HG03439 (cell line): ENCODE measurements at regions not wholly inside any gene's neighbourhood (a gene's known extent, or its start where the extent isn't known, plus 50 kb on each side); places are given as distances from the start of the nearest gene placed in this dataset.
"Not testable (repeated sequence)": the region's sequence is repeated elsewhere in the genome, so short reads cannot be mapped to it uniquely, and the experiment has no call there.

ENCODE experiments used
- ATAC-seq: cut with Tn5 transposase; IDR thresholded peaks from one replicate; pipeline ENCODE4 v1.9.1; 2021; ENCODE audit warnings: mild to moderate bottlenecking, moderate library complexity; ENCODE audit not compliant: unreplicated experiment

DNA sequence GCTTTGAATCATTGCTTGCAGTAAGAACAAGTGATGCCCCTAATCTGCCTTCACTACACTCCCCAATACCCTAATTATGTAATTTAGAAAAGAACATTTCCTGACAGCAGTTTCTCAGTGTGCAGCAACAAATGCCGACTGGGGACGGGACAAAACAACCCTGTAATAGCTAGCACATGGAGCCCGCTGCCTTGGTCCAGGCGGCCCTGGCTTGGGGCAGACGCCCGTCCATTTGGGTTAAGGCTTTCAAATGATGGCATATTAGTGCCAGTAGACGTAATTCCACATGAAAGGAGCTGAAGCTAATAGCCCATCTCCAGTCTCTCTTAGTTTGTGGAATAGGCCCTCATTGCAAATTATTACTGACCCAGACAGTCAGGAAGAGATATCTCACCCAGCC, 150.6 kb upstream of the PITX1 start:
- no peak for ATAC-seq

DNA sequence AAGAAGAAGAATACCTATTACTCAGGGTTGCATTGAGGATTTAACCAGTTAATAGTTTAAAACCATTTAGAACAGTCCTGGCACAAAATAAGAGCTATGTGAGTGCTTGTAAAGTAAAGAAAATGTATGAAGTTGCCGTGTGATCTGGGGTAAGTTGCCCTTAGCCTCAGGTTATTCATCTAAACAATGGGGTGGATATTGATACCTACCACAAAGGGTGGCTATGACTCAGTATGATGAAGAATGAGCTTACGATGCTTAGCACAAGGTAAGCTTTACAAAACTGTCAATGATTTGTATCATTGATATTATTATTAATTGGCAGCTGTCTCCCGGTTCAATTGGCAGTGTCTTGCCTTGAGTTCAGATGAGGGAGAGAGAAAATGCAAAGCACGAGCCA, 149.4 kb upstream of the PITX1 start:
- no peak for ATAC-seq

DNA sequence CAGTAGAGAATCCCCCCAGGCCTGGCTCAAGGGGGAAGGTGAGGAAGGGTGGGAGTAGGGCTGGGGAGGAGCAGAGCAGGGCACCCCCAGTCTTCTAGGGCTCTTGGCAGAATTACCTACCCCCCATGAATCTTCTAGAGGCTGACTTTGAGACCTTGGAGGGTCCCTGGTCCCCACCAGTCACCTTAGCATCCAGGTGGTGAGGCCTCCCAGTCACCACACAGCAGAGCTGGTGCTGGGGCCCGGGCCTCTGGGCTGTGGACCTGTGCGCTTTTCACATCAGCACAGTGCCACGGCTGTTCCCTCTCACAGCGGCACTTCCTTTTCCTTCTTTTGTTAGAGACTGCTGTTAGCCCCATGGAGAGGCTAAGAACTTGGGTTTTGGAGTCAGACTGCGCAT, 148.6 kb upstream of the PITX1 start:
- no peak for ATAC-seq

DNA sequence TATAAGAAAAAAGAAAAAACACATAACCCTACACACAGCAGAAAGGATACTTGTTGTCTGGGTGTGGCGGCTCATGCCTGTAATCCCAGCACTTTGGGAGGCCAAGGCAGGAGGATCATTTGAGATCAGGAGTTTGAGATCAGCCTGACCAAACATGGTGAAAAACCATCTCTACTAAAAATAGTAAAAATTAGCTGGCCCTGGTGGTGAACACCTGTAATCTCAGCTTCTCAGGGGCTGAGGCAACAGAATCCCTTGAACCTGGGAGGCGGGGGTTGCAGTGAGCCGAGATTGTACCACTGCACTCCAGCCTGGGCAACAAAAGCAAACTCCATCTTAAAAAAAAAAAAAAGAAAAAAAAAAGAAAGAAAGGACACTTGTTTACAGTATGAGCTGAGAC, 147.6 kb upstream of the PITX1 start:
- ATAC-seq = no peak

DNA sequence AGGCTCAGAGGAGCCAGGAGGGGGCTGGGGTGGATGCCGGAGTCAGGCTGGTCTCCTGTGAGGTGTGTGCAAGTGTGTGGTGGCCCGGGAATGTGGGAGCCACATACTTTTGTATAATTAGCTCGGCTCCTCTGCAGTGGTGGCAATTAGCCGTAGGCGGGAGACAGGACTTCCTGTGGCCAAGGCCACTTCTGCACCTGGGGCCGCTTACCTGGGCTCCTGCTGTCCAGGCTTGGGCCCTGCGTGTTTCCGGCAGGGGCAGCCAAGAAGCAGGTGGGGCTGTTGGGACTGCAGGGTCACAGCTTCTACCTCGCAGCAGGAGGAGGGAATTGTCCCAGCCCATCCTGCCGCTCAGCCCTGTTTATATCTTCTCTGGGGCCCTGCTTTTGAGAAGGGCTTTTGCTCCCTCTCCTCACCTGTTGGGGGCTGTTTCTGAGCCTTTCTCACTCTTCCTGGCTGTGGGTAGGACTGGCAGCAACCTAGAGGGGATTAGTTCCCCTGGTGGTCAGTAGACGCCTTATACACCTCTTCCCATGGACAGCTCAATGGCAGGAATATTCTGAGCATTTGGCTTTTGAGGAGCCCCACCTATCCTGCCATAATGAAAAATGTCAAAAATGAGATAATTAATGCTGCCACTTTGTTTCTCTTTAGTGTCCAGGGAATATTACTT, 145.4 kb upstream of the PITX1 start:
- ATAC-seq = no peak

DNA sequence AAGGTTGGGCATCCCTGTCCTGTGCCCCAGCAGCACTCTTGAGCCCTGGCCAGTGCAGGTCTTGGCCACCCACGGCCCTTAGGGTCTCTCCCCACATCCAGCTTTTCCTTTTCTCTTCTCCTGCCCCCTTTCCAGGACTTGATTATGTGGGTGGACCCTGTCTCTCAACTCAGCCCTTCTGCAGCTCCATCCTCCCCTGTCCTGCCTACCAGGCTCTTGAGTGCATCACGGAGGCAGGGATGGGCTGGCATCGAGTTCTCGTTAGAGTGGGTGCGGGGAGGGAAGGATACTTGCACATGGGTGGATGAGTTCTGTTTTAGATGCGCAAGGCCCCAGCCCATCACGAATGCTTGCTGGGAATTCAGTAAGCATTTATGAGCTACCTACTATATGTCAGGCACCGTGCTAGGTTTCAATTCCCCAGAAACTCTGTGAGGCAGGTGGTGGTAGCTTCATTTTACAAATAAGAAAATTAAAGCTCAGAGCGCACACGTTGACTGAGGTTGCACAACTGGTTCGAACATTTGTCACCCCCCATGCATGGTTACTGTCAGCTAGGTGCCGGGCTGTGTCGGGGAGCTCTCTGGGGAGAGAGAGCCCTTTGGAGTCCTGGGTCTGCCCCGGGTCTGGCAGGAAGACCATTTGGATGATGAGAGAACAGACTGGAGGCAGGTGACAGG, 144.6 kb upstream of the PITX1 start:
- no peak for ATAC-seq

DNA sequence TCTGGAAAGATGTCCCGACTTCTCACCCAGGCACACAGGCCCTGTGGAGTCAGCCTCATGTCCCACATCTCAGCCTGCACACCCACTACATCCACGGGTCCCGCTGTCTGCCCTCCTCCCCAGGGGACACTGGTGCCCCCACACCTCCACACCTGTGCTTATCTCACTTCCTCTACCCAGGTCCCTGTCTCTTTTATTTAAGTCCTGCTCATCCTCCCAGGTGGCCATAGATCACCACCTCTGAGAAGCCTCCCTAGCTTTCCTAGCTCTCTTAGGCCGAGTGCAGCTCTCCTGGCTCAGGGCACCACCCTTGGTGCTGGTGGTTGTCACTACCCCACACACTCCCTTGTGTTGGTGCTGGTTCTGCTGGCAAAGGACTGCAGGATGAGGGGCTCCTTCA, 143.6 kb upstream of the PITX1 start:
- no peak for ATAC-seq

DNA sequence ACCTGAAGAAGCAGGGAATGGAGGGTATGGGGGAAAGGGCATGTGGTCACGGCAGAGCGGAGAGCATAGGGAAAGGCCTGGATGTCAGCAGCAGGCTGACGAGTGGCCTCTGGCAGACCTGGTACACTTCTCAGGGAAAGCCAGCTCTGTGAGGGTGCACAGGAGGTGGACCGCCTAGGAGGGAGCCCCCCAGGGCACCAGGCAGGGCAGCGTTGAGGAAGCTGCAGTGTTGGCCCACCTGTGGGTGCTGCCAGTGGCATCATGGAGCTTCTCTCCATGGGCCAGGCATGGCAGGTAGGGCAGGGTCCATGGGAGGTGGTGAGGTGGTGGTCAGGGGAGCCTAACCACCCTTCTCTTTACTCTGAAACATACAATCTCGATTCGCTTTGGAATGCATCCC, 143.0 kb upstream of the PITX1 start:
- no peak for ATAC-seq

DNA sequence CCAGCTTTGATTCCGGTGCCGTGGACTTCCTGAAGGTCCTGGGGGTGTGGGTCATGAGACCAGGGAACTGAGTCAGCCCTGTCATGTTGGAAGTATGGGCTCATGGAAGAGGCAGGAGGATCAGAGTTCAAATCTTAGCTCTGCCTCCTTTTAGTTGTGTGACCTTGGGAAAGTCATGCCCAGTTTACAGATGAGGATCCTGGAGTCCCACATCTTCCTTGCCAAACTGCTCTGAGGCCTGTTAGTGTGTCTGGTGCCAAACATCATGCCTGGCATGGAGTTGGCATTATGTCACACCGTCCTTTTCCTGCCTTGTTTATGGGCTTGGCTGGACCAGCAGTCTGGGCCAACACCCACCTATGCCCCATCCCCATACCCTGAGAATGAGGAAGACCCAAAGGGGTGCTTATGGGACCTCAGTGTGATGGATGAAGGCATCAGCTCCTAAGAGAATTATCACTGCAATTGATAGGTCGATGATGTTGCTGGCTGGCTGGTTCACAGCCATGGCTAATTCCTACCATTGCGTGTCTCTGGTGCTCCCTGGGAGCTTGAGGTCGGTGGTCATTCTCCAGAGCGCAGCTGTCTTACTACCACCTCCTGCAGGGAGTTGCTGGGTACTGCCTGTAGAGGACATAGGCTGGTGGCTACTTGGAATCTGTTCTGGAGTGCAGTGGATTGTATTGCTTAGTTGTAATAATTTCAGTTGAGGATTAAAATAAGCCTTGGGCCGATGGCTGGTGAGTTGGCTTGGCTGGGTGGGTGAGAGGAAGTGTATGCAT, 140.5 kb upstream of the PITX1 start:
- no peak for ATAC-seq

DNA sequence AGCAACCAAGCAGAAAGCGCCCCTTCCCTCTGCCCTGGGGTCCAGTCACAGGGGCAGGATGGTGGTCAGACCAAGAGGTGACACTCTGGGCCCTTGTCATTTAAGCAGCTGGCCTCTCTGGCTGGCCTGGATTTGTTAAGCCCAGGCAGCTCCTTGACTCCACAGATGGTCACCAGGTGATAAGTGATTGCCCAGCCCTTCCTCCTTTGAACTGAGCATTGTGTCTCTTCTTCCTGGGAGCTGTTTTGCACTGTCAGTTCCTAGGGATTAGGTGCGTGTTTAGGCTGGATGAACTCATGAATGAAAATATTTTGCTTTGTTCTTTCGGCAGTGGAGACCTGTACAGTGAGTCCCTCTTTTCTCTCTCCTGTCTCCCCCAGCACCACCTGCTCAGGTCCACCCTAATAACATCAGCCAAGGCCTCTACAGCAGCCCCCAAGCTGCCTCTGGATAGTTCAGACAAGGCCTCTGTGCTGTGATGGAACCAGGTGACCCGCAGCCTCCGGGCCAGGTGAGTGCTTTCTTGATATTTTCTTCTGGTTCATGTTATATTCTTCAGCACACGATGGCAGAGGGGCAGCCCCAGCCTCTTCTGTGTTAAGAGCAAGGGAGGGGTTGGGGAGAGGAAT, 139.7 kb upstream of the PITX1 start:
- ATAC-seq = no peak

DNA sequence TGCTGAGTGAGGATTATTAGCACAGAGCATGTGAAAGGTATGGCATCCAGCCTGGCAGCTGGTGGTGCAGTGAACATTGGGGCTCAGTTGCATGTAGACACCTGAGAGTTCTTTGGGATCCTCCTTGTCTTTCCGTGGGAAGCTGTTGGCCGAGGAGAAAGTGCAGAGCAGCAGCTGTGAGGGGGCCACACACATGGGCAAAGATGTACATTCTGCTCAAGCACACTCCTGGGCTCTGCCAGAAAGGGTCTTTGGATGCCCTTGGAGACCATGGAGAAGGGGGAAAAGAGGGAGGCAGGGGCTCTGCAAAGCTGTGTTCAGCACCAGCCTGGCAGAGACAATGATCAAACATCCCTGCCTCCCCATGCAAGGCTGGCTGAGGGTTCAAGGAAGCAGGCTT, 138.7 kb upstream of the PITX1 start:
- ATAC-seq = no peak

DNA sequence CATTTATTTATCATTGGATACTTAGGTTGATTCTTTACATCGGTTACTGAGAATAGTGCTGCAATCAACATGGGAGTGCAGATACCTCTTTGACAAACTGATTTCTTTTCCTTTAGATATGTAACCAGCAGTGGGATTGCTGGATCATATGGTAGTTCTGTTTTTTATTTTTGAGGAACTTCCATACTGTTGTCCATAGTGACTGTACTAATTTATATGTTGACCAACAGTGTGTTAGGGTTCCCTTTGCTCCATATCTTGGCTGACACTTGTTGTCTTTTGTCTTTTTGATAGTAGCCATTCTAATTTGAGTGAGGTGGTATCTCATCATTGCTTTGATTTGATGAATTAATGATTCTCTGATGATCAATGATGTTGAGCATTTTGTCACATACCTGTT, 137.3 kb upstream of the PITX1 start:
- no peak for ATAC-seq

DNA sequence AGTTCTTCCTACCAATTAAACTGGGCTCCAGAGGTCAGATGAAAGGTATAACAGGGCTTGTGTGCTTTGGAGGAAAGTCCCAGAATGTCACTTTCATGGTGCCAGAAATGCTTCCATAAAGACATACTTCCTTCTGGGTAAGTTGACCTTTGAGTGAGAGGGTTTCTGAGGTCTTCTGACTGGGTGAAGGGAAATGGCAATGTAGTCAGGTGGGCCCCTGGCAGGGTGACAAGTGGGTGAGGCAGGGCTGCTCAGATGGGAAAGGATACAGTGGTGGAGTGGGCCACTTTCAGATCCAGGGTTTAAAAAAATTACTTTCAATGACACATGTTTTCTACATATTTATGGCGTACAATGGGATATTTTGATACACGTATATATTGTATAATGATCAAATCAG, 136.5 kb upstream of the PITX1 start:
- ATAC-seq = no peak

DNA sequence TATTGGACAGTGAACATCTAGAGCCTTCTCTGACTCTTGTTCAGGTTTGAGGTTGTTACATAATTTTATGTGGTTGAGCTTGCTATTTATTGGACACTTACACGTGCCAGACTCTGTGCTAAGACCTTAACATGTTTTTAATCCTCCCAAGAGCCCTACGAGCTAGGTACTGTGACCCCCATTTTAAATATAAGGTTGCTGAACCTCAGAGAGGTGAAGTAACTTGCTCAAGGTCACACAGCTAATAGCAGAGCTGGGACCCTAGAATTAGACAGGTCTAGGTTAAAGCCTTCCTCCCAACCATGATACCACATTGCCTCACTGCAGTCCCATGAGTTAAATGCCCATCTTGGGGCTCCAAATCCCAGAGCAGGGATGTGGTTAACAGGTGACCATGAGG, 135.7 kb upstream of the PITX1 start:
- no peak for ATAC-seq

DNA sequence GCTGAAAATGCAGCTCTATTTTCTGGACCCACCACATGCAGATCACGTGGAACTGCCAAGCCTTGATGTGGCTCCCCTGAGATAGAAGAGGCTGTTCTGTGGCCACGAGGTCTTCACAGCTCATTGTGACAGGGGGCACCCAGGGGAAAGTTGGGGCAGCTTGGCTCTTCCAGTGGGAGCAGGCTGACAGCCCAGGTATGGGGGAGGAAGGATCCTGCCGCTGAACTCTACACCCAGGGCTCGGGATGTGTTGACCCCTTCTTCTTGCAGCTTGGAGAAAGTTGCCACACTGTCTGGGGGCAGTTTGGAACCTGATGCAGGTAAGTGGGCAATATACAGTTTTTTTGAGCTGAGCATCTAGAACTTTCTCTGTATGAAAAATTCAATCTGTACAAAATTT, 133.6 kb upstream of the PITX1 start:
- ATAC-seq = no peak

DNA sequence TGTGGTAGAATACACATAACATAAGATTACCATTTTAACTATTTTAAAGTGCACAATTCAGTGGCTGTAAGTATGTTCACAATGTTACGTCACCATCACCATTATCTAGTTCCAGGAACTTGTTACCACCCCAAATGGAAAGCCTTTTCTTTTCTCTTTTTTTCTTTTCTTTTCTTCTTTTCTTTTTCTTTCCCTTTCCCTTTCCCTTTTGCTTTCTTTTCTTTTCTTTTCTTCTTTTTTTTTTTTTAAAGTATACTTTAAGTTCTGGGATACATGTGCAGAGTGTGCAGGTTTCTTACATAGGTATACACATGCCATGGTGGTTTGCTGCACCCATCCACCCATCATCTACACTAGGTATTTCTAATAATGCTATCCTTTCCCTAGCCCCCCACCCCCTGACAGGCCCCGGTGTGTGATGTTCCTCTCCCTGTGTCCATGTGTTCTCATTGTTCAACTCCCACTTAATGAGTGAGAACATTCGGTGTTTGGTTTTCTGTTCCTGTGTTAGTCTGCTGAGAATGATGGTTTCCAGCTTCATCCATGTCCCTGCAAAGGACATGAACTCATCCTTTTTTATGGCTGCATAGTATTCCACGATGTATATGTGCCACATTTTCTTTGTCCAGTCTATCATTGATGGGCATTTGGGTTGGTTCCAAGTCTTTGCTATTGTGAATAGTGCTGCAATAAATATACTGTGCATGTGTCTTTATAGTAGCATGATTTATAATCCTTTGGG, 131.0 kb upstream of the PITX1 start:
- not testable (repeated sequence) for ATAC-seq

DNA sequence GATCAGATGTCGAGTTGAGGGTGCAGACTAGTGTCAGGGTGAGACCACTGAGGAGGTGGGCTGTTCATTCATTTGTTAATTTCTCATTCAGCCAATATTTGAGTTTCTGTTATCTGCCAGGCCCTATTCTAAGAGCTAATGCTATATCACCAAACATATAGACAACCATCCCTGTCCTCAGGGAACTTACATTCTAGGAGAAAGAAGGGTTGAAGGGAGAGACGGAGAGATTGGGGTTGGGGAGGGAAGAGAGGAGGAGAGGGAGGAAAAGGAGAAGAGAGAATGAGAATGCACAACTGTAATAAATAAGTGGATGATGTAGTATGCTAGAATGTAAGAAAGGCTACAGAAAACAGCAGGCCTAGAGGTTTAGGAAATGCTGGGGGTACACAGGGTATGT, 129.9 kb upstream of the PITX1 start:
- ATAC-seq = no peak

DNA sequence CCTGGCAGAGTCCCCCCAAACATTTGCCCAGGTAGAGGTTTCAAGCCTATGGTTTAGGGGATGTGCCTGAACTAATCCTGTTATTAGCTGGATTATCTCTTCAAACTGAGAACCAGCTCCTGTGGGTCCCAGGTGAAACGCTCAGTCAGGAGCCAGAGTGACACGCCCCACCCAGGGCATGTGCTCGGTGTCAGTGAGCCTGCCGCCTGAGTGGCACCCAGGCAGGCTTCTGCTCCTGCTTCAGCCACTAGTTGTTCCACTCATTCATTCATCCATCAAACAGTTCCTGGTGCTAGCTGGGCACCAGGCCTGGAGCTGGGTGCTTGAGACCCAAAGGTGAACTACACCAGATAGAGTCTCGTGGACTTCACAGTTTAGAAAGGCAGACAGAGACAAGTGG, 129.4 kb upstream of the PITX1 start:
- ATAC-seq = no peak

DNA sequence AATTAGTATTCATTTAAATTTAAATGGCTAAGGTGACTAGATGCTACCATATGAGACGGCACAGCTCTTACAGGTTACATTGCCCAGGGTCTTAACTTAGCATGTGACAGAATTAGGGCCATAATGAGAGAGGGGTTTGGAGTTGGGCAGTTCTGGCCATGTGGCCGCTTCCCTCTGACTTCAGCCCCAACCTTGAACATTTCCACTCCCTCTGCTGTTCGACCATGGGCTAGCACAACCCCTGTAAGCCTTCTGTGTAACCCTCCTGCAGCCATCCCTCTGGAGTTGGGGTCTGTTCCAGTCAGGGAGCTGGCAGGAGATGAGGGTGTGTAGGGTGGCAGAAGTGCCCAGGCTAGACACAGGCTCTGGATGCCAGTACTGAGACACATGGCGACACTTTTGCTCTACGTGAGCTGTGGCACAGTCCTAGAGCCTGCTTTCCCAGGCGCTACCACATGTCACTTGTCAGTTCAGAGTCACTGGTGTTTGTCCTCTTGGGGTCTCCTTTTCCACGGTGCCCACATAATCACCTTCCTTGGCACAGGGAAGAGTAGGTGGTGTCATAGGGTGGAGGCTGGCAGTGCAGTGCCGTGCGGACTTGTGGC, 128.7 kb upstream of the PITX1 start:
- ATAC-seq = no peak

DNA sequence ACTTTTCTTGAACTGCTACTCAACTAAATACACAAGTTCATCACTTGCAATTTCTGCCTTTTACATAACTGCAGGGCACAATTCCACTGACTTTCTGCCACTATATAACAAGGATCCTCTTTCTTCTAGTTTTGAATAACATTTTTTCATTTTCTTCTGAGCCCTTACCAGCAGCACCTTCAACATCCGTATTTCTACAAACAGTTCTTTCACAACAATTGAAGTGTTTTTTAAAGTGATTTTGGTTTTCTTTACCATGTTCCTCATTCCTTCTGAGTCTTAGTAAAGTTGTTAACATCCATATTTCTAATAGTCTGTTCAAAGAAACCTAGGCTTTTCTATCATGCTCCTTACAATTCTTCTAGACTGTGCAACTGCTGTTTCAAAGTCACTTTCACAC, 127.2 kb upstream of the PITX1 start:
- no peak for ATAC-seq
